A549 (cell line): ENCODE measurements at regions not wholly inside any gene's neighbourhood (a gene's known extent, or its start where the extent isn't known, plus 50 kb on each side); places are given as distances from the start of the nearest gene placed in this dataset.

ENCODE experiments used
- EP300 ChIP-seq, 2 experiments: fragments of >200 bp; sonication (Bioruptor Twin); formaldehyde crosslinking; IDR thresholded peaks; 2 replicates in 1 of 2; 3 replicates in 1 of 2; pipeline ENCODE4 v1.6.1; 2016 to 2017
- POLR2A ChIP-seq: IDR thresholded peaks from 2 replicates; pipeline ENCODE4 v1.6.1; 2012; ENCODE audit warnings: mild to moderate bottlenecking, low read length
- RNF2 ChIP-seq: fragments of 200-600 bp; sonication (generic); IDR thresholded peaks from 2 replicates; pipeline ENCODE4 v1.6.1; 2016; ENCODE audit warnings: low read depth, mild to moderate bottlenecking, antibody characterized with exemption, moderate library complexity, borderline replicate concordance
- ZFP36 ChIP-seq: fragments of 450-650 bp; IDR thresholded peaks from 2 replicates; pipeline ENCODE4 v1.6.1; 2014; ENCODE audit warnings: borderline replicate concordance; ENCODE audit not compliant: partially characterized antibody
- TF ChIP-seq, protein P1 (sequence below): fragments of >200 bp; sonication (Bioruptor Twin); formaldehyde crosslinking; IDR thresholded peaks from 3 replicates; pipeline ENCODE4 v1.5.1; 2016
- TF ChIP-seq, protein P2 (sequence below): fragments of 200-600 bp; sonication (generic); IDR thresholded peaks from 2 replicates; pipeline ENCODE4 v1.6.1; 2016; ENCODE audit warnings: antibody characterized with exemption, mild to moderate bottlenecking, moderate library complexity

DNA sequence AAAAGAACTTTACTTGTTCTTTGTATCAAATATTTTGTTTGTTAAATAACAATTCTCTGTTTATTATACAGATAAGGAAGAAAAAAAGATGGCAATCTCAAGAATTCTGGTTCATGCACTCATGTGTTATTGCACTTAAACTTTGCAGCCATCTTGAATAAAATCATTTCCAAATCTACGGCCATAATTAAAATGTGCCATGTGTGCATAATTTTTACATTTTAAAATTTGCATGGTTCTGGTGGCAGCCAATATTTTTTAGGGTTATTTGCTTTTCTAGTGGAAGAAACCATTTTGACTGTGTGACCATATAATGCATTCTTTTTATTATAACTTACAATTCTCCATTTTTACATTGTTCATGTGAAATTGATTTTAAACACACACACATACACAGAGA lies 1518.1 kb upstream of the ZEB2 start:
- TF ChIP-seq ZFP36: no peak
- TF ChIP-seq, protein P1, sequence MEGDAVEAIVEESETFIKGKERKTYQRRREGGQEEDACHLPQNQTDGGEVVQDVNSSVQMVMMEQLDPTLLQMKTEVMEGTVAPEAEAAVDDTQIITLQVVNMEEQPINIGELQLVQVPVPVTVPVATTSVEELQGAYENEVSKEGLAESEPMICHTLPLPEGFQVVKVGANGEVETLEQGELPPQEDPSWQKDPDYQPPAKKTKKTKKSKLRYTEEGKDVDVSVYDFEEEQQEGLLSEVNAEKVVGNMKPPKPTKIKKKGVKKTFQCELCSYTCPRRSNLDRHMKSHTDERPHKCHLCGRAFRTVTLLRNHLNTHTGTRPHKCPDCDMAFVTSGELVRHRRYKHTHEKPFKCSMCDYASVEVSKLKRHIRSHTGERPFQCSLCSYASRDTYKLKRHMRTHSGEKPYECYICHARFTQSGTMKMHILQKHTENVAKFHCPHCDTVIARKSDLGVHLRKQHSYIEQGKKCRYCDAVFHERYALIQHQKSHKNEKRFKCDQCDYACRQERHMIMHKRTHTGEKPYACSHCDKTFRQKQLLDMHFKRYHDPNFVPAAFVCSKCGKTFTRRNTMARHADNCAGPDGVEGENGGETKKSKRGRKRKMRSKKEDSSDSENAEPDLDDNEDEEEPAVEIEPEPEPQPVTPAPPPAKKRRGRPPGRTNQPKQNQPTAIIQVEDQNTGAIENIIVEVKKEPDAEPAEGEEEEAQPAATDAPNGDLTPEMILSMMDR: no peak
- TF ChIP-seq, protein P2, sequence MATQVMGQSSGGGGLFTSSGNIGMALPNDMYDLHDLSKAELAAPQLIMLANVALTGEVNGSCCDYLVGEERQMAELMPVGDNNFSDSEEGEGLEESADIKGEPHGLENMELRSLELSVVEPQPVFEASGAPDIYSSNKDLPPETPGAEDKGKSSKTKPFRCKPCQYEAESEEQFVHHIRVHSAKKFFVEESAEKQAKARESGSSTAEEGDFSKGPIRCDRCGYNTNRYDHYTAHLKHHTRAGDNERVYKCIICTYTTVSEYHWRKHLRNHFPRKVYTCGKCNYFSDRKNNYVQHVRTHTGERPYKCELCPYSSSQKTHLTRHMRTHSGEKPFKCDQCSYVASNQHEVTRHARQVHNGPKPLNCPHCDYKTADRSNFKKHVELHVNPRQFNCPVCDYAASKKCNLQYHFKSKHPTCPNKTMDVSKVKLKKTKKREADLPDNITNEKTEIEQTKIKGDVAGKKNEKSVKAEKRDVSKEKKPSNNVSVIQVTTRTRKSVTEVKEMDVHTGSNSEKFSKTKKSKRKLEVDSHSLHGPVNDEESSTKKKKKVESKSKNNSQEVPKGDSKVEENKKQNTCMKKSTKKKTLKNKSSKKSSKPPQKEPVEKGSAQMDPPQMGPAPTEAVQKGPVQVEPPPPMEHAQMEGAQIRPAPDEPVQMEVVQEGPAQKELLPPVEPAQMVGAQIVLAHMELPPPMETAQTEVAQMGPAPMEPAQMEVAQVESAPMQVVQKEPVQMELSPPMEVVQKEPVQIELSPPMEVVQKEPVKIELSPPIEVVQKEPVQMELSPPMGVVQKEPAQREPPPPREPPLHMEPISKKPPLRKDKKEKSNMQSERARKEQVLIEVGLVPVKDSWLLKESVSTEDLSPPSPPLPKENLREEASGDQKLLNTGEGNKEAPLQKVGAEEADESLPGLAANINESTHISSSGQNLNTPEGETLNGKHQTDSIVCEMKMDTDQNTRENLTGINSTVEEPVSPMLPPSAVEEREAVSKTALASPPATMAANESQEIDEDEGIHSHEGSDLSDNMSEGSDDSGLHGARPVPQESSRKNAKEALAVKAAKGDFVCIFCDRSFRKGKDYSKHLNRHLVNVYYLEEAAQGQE: no peak
- TF ChIP-seq EP300 (IDR thresholded peaks at IDR 0.05): no peak
- no peak for TF ChIP-seq POLR2A
- no peak for TF ChIP-seq RNF2
